ENCODE measurements at regions not wholly inside any gene's neighbourhood (a gene's known extent, or its start where the extent isn't known, plus 50 kb on each side); places are given as distances from the start of the nearest gene placed in this dataset.

DNA sequence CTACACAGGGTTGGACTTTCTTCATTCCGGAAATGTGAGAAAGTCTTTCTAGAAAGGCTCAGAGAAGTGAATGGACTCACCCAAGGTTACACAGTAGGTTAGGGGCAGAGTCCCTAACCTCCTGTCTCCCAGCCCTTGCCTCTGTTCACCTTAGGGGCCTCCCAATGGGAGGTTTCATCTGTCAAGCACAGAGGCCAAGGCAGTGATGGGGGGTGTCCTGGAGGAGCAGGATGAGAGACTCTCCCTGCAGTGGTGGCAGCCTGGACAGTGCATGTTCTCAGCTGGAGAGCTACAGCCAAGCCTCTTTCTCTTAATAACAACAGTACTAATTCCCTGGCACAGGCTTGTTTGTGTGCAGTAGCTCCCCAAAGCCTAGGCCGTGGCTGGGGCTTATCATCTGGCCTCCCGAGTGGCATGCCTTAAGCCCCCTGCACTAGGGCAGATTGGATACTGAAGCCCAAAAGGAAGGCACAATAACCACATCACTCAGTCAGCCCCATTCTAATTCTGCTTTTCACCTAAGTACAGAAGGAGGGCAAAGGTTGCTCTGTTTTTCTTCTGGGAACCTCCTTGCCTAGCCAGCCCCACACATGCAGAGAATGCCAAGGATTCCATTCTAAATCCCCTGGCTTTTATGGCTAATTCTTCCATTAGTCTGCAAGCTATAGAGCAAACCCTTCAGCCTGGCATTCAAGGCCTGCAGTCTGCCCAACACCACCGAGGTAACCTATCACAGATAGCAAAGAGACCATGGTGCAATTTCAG lies 50.2 kb upstream of the XPA start:
- DNase-seq (ENCODE audit: low read depth): no peak
- no peak overlapping the region for H3K4me3 ChIP-seq (ENCODE audit: low read depth, low read length)
- peaks cover 2% of the 10 kb centered on the region for H3K27me3 ChIP-seq (ENCODE audit: control insufficient read depth, insufficient read depth, low read length)
- no peaks in the 10 kb centered on the region for H3K36me3 ChIP-seq (ENCODE audit: control insufficient read depth, insufficient read depth, low read length)
- TF ChIP-seq, protein P1, sequence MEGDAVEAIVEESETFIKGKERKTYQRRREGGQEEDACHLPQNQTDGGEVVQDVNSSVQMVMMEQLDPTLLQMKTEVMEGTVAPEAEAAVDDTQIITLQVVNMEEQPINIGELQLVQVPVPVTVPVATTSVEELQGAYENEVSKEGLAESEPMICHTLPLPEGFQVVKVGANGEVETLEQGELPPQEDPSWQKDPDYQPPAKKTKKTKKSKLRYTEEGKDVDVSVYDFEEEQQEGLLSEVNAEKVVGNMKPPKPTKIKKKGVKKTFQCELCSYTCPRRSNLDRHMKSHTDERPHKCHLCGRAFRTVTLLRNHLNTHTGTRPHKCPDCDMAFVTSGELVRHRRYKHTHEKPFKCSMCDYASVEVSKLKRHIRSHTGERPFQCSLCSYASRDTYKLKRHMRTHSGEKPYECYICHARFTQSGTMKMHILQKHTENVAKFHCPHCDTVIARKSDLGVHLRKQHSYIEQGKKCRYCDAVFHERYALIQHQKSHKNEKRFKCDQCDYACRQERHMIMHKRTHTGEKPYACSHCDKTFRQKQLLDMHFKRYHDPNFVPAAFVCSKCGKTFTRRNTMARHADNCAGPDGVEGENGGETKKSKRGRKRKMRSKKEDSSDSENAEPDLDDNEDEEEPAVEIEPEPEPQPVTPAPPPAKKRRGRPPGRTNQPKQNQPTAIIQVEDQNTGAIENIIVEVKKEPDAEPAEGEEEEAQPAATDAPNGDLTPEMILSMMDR (IDR thresholded peaks at IDR 0.05; ENCODE audit: insufficient read depth, low read length, poor library complexity, severe bottlenecking): no peak

DNA sequence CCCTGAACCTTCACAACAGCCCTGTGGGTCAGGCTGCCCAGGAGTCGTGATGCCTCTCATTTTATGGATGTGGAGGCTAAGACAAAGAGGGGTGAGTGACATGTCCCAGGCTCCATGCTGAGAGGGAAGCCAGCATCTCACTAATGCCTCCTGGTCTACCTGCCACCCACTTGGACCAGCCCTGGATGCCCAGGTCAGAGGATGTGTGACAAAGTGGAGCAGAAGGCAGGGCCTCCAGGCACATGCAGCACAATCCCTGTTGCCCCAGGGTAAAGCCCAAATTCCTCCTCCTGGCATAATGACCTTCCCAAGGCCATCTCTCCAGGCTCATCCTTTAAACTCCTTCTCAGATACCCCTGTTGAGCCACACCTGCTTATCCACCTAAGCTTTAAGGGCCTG lies 51.4 kb upstream of the XPA start:
- H3K4me3 ChIP-seq (ENCODE audit: low read depth, low read length): no peak overlapping the region
- no peak for DNase-seq (ENCODE audit: low read depth)
- peaks cover 2% of the 10 kb centered on the region for H3K27me3 ChIP-seq (ENCODE audit: control insufficient read depth, insufficient read depth, low read length)
- H3K36me3 ChIP-seq (ENCODE audit: control insufficient read depth, insufficient read depth, low read length): no peaks in the 10 kb centered on the region
- TF ChIP-seq, protein P1 (IDR thresholded peaks at IDR 0.05; ENCODE audit: insufficient read depth, low read length, poor library complexity, severe bottlenecking): no peak

DNA sequence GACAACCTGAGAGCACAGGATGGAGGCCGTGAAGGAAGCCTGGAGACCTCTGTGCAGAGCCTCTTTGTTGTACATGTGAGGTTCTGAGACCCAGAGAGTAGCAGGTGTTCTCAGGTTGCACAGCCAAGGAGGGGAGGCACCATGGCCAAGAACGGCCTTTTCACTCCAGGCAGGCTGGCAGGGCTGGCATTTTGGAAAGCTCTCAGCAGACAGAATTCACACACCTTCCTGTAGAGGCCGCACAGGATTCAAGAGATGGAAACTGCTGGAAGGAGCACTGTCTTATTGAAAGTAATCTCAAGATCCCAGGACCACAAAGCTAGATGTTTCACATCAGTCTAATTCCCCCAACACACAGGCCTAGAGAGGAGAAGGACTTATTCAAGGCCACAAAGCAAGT lies 52.8 kb upstream of the XPA start:
- H3K36me3 ChIP-seq (ENCODE audit: control insufficient read depth, insufficient read depth, low read length): no peaks in the 10 kb centered on the region
- TF ChIP-seq, protein P1 (IDR thresholded peaks at IDR 0.05; ENCODE audit: insufficient read depth, low read length, poor library complexity, severe bottlenecking): no peak
- H3K27me3 ChIP-seq (ENCODE audit: control insufficient read depth, insufficient read depth, low read length): peaks cover 3% of the 10 kb centered on the region
- no peak overlapping the region for H3K4me3 ChIP-seq (ENCODE audit: low read depth, low read length)
- DNase-seq (ENCODE audit: low read depth): no peak

DNA sequence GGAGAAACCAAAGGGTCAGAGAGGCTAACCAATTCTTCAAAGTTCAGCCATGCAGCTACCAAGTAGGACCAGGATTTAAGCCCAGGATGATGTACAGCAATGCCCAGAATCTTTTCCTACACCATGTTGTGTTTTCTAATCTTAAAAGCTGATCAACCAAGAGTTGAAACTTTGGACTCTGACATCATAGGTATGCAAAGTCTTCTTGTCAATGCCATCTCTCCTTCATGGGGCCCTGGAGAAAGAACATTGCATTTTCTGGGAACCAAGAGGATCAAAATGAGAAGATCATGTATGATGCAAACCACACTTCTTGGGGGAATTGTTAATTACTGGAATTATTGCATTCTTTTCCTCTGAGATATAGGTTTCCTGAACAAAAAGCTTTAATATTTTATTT lies 54.4 kb upstream of the XPA start:
- H3K4me3 ChIP-seq (ENCODE audit: low read depth, low read length): no peak overlapping the region
- H3K27me3 ChIP-seq (ENCODE audit: control insufficient read depth, insufficient read depth, low read length): peaks cover 3% of the 10 kb centered on the region
- TF ChIP-seq, protein P1 (IDR thresholded peaks at IDR 0.05; ENCODE audit: insufficient read depth, low read length, poor library complexity, severe bottlenecking): no peak
- DNase-seq (ENCODE audit: low read depth): no peak
- no peaks in the 10 kb centered on the region for H3K36me3 ChIP-seq (ENCODE audit: control insufficient read depth, insufficient read depth, low read length)

DNA sequence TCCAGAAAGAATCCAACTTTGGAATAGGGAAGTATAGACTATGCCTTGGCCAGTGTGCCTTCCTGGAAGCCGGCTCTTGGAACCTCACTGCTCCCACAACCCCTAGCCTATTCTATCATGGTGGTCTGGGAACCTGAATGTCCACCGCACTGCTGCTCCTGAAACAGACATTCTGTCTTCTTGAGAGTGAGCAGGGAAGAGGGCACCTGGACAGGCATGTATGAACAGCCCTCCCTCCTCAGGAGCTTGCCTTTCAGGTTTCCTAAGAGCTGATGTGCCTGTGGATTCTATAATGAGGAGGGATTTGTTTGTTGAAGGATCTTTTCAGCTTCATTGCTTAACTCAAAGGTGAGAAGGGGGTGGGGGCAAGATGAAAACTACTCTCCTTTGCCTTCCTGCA lies 55.1 kb upstream of the XPA start:
- Histone ChIP-seq H3K36me3 (ENCODE audit: control insufficient read depth, insufficient read depth, low read length) (no peaks in the 10 kb centered on the region), H3K27me3 (ENCODE audit: control insufficient read depth, insufficient read depth, low read length) (peaks cover 3% of the 10 kb centered on the region), H3K4me3 (ENCODE audit: low read depth, low read length) (no peak overlapping the region)
- TF ChIP-seq, protein P1 (IDR thresholded peaks at IDR 0.05; ENCODE audit: insufficient read depth, low read length, poor library complexity, severe bottlenecking): no peak
- no peak for DNase-seq (ENCODE audit: low read depth)

DNA sequence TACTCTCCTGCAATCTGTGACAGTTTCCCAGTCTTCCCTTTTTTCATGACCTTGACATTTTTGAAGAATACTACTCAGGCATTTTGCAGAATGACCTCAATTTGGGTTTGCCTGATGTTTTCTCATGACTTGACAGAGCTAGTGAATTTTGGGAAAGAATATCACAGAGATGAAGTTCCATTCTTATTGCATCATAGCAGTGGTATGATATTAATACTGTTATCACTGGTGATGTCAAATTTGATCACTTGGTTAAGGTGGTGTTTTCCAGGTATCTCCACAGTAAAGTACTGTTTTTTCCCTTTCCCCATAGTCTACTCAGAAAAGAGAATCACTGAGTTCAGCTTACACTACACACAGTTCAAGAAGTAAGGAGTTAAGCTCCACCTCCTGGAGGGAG lies 56.2 kb upstream of the XPA start:
- Histone ChIP-seq H3K27me3 (ENCODE audit: control insufficient read depth, insufficient read depth, low read length) (peaks cover 3% of the 10 kb centered on the region), H3K4me3 (ENCODE audit: low read depth, low read length) (no peak overlapping the region), H3K36me3 (ENCODE audit: control insufficient read depth, insufficient read depth, low read length) (no peaks in the 10 kb centered on the region)
- DNase-seq (ENCODE audit: low read depth): no peak
- TF ChIP-seq, protein P1 (IDR thresholded peaks at IDR 0.05; ENCODE audit: insufficient read depth, low read length, poor library complexity, severe bottlenecking): no peak

All from kidney epithelial cell (primary cell).